ENCODE measurements at regions not wholly inside any gene's neighbourhood (a gene's known extent, or its start where the extent isn't known, plus 50 kb on each side); places are given as distances from the start of the nearest gene placed in this dataset.

- DNase-seq (ENCODE audit: low spot score) = no peak
- in situ Hi-C loops (cut with MboI; ENCODE audit: low pct_unique_long_range_greater_than_20kb, low sequenced_read_pairs, unreplicated experiment) = no loop called here
- no peak for TF ChIP-seq CTCF (IDR thresholded peaks at IDR 0.05; ENCODE audit: extremely low read depth, insufficient read depth, missing control alignments)
Measured at GRCh38 chr22:22716136-22716665, 71.8 kb downstream of the GGTLC2 start.

GRCh38 chr22:22717664-22718063 lies 73.2 kb downstream of the GGTLC2 start:
- TF ChIP-seq CTCF (IDR thresholded peaks at IDR 0.05; ENCODE audit: extremely low read depth, insufficient read depth, missing control alignments) = no peak
- in situ Hi-C loops (cut with MboI; ENCODE audit: low pct_unique_long_range_greater_than_20kb, low sequenced_read_pairs, unreplicated experiment) = no loop called here
- DNase-seq (ENCODE audit: low spot score) = no peak

- peak; percentile 52 for DNase-seq (ENCODE audit: low spot score)
- peak; percentile 24 for TF ChIP-seq CTCF (IDR thresholded peaks at IDR 0.05; ENCODE audit: extremely low read depth, insufficient read depth, missing control alignments)
- in situ Hi-C loops (cut with MboI; ENCODE audit: low pct_unique_long_range_greater_than_20kb, low sequenced_read_pairs, unreplicated experiment) = no loop called here
Measured at GRCh38 chr22:22720201-22720723, 75.8 kb downstream of the GGTLC2 start.

GRCh38 chr22:22720724-22721261 lies 76.4 kb downstream of the GGTLC2 start:
- peak; percentile 42 for DNase-seq (ENCODE audit: low spot score)
- TF ChIP-seq CTCF (IDR thresholded peaks at IDR 0.05; ENCODE audit: extremely low read depth, insufficient read depth, missing control alignments) = no peak
- in situ Hi-C loops (cut with MboI; ENCODE audit: low pct_unique_long_range_greater_than_20kb, low sequenced_read_pairs, unreplicated experiment) = no loop called here

- no peak for DNase-seq (ENCODE audit: low spot score)
- TF ChIP-seq CTCF (IDR thresholded peaks at IDR 0.05; ENCODE audit: extremely low read depth, insufficient read depth, missing control alignments) = no peak
- in situ Hi-C loops (cut with MboI; ENCODE audit: low pct_unique_long_range_greater_than_20kb, low sequenced_read_pairs, unreplicated experiment) = no loop called here
Measured at GRCh38 chr22:22721681-22722354, 77.4 kb downstream of the GGTLC2 start.

GRCh38 chr22:22728382-22728781 lies 84.0 kb downstream of the GGTLC2 start:
- no peak for TF ChIP-seq CTCF (IDR thresholded peaks at IDR 0.05; ENCODE audit: extremely low read depth, insufficient read depth, missing control alignments)
- in situ Hi-C loops (cut with MboI; ENCODE audit: low pct_unique_long_range_greater_than_20kb, low sequenced_read_pairs, unreplicated experiment) = no loop called here

More at GRCh38 chr22:22728382-22728781, 84.0 kb downstream of the GGTLC2 start:
- no peak for DNase-seq (ENCODE audit: low spot score)
